Activated naive CD8-positive, alpha-beta T cell treated with anti-CD3 and anti-CD28 coated beads for 36 hours (primary cell): ENCODE measurements at regions not wholly inside any gene's neighbourhood (a gene's known extent, or its start where the extent isn't known, plus 50 kb on each side); places are given as distances from the start of the nearest gene placed in this dataset.
"Not testable (repeated sequence)": the region's sequence is repeated elsewhere in the genome, so short reads cannot be mapped to it uniquely, and the experiment has no call there.

Experiments
- DNase-seq: peaks from one replicate; pipeline ENCODE4 v3.0.0; 2021
- H3K27ac Mint-ChIP-seq: one replicate; pipeline ENCODE4 v1.8.0; 2022; ENCODE audit warnings: mild to moderate bottlenecking, moderate library complexity, mixed read lengths
- H3K27me3 Mint-ChIP-seq: one replicate; pipeline ENCODE4 v1.8.0; 2022; ENCODE audit warnings: mild to moderate bottlenecking, mixed read lengths
- H3K36me3 Mint-ChIP-seq: one replicate; pipeline ENCODE4 v1.8.0; 2021; ENCODE audit warnings: mild to moderate bottlenecking, mixed read lengths
- H3K4me1 Mint-ChIP-seq: one replicate; pipeline ENCODE4 v1.8.0; 2021; ENCODE audit warnings: mixed read lengths
- H3K4me3 Mint-ChIP-seq: one replicate; pipeline ENCODE4 v1.8.0; 2022; ENCODE audit warnings: mild to moderate bottlenecking, moderate library complexity, mixed read lengths
- H3K9me3 Mint-ChIP-seq: one replicate; pipeline ENCODE4 v1.8.0; 2022; ENCODE audit warnings: mixed read lengths

DNA sequence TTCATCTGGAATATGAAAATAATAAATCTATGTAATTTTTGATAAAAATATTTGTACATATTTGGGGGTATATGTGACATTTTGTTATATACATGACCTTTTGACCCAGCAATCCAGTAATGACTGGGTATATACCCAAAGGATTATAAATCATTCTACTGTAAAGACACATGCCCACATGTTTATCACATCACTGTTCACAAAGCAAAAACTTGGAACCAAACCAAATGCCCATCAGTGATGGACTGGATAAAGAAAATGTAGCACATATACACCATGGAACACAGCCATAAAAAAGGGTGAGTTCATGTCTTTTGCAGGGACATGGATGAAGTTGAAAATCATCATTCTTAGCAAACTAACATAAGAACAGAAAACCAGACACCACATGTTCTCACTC, 472.1 kb upstream of the DDX18 start:
- no peak for DNase-seq
- no peaks in the 10 kb centered on the region for H3K4me1 Mint-ChIP-seq
- no peak overlapping the region for H3K4me3 Mint-ChIP-seq
- no peaks in the 10 kb centered on the region for H3K27me3 Mint-ChIP-seq
- H3K9me3 Mint-ChIP-seq = no peaks in the 10 kb centered on the region
- H3K36me3 Mint-ChIP-seq = no peaks in the 10 kb centered on the region
- no peak overlapping the region for H3K27ac Mint-ChIP-seq

DNA sequence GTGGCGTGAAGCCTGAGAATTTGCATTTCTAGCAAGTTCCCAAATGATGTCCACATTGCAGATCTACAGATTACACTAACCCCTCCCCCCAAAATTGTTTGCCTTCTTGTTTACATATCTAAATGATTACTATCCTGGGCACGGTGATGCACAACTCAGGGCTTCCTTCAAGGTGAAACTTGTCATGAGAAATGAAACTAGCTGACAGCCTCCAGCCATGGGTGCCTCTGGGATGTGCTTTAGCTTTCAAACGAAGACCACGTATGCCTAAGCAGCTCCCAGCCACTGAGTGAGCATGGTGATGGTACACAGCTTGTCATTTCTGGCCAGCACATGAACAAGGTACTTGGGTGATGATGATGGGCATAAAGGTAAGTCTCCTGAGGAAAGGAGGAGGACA, 464.8 kb upstream of the DDX18 start:
- Mint-ChIP-seq H3K36me3 (no peaks in the 10 kb centered on the region), H3K27me3 (no peaks in the 10 kb centered on the region), H3K9me3 (peaks cover 7% of the 10 kb centered on the region), H3K4me1 (no peaks in the 10 kb centered on the region), H3K4me3 (no peak overlapping the region), H3K27ac (no peak overlapping the region)
- no peak for DNase-seq

DNA sequence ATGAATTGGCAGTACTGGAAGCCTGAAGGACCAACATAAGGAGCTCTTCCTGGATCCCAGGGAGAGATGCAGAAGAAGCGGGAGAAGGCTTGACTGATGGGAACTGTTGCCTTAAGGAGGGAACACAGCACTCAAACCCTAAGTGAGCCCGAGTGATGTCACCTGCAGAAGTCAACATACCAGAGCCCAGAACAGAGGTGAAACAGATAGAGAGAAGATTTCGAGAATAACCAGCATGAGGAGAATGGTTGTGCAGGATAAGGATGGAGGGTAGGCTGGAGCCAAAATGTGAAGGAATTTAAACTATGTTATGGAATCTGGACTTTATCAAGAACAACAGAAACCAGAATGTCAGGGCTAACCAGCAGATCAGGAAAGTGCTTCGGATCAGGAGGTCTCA, 463.1 kb upstream of the DDX18 start:
- Mint-ChIP-seq H3K27me3 (no peaks in the 10 kb centered on the region), H3K36me3 (no peaks in the 10 kb centered on the region), H3K9me3 (peaks cover 10% of the 10 kb centered on the region), H3K4me1 (no peaks in the 10 kb centered on the region), H3K4me3 (no peak overlapping the region), H3K27ac (no peak overlapping the region)
- DNase-seq = no peak

DNA sequence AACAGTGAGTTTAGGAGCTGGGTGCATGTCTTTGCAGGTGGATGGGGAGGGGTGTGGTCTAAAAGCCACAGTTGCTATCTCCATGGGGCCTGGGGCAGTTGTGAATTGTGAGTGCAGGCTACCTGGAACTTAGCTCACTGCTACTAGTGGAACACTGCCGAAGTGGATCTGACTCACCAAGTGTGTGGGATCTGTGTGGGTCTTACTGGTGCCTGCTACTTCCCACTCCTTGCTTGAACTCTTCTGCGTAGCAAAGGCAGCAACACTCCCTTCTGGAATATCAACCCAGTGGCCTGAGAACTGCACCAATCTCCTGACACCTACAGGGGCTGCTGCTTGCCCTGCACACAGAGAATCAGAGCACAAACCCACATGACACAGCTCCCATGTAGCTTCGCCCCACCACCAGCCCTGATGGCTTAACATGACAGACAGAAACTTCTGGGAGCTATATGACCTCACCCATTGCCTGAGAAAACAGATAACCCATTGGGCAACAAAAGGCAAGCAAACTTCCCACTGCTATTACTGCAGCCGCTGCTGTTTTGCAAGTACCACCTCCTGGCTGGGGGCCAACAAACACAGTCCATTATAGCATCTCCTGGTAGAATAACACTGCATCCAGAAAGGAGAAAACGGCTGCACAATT, 455.1 kb upstream of the DDX18 start:
- DNase-seq = no peak
- H3K36me3 Mint-ChIP-seq = no peaks in the 10 kb centered on the region
- H3K27ac Mint-ChIP-seq = no peak overlapping the region
- H3K4me3 Mint-ChIP-seq = no peak overlapping the region
- no peaks in the 10 kb centered on the region for H3K4me1 Mint-ChIP-seq
- no peaks in the 10 kb centered on the region for H3K27me3 Mint-ChIP-seq
- H3K9me3 Mint-ChIP-seq = peaks cover 4% of the 10 kb centered on the region

DNA sequence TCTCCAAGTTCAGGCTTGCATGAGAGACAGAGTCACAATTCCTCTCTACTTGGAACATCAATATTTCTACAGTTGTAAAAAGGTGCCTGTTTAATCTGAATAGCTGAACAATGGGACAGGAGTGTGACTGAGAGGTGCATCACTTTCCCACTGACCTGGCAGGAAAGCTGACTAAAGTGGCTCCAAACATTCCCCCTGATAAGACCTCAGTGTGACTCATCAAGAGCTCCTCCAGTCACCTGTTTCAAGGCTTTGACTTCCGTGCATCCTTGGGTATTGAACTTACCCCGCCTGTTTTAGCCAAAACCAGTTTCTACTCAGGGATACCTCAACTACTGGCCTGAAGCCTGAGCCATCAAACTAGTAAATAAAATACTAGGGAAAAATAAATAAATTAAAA, 453.9 kb upstream of the DDX18 start:
- Mint-ChIP-seq H3K4me3 (no peak overlapping the region), H3K27me3 (no peaks in the 10 kb centered on the region), H3K27ac (no peak overlapping the region), H3K36me3 (no peaks in the 10 kb centered on the region), H3K9me3 (peaks cover 7% of the 10 kb centered on the region), H3K4me1 (no peaks in the 10 kb centered on the region)
- DNase-seq = no peak

DNA sequence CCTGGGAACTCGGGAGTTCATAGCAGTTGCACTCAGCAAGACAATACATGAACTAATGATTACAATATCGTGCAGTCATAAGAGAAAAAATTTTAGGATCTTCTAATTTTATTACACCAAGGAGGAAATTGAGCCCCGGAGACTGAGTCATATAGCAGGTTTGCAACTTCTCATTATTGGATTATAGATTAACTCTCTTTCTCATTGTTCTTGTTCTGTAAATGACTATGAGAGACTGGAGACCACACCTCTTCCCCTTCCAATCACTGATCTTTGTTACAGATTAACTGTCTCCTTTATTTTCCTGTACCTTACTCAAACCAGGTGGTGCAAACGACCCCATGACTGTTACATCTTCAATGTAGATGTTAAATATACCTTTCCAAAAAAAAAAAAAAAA, 435.8 kb upstream of the DDX18 start:
- no peak overlapping the region for H3K27ac Mint-ChIP-seq
- no peaks in the 10 kb centered on the region for H3K36me3 Mint-ChIP-seq
- H3K9me3 Mint-ChIP-seq = peaks cover 3% of the 10 kb centered on the region
- no peaks in the 10 kb centered on the region for H3K27me3 Mint-ChIP-seq
- H3K4me1 Mint-ChIP-seq = no peaks in the 10 kb centered on the region
- H3K4me3 Mint-ChIP-seq = no peak overlapping the region
- no peak for DNase-seq

DNA sequence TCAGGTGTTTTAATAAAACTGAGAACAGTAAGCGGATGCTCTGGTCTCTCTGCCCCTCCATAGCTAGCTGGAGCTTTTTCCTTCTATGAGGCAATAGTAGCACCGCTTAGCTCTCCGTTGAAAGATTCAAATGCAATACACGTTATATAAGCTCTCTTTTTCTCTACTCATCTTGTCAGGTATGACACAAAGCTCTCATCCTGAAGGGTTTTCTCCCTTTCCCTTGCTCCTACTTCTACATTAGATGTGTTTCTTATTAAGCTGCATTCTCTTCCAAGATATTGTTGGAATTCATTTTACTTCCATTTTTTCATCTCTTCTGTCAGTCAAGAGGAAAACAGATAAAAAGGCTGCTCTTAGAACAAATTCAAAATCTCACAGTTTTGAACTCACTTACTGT, 434.6 kb upstream of the DDX18 start:
- Mint-ChIP-seq H3K4me1 (no peaks in the 10 kb centered on the region), H3K36me3 (no peaks in the 10 kb centered on the region), H3K27me3 (no peaks in the 10 kb centered on the region), H3K27ac (no peak overlapping the region), H3K4me3 (no peak overlapping the region), H3K9me3 (peaks cover 5% of the 10 kb centered on the region)
- DNase-seq = no peak

DNA sequence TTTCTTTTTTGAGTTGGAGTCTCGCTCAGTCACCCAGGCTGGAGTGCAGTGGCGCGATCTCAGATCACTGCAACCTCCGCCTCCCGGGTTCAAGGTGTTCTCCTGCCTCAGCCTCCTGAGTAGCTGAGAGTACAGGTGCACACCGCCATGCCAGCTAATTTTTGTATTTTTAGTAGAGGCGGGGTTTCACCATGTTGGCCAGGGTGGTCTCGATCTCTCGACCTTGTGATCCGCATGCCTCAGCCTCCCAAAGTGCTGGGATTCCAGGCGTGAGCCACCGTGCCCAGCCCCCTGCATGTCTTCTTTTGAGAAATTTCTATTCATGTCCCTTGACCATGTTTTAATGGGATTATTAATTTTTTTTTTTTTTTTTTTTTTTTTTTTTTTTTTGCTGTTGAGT, 430.5 kb upstream of the DDX18 start:
- peaks cover 12% of the 10 kb centered on the region for H3K9me3 Mint-ChIP-seq
- not testable (repeated sequence) for H3K4me1 Mint-ChIP-seq, H3K27me3 Mint-ChIP-seq, H3K36me3 Mint-ChIP-seq, H3K27ac Mint-ChIP-seq, H3K4me3 Mint-ChIP-seq, DNase-seq

DNA sequence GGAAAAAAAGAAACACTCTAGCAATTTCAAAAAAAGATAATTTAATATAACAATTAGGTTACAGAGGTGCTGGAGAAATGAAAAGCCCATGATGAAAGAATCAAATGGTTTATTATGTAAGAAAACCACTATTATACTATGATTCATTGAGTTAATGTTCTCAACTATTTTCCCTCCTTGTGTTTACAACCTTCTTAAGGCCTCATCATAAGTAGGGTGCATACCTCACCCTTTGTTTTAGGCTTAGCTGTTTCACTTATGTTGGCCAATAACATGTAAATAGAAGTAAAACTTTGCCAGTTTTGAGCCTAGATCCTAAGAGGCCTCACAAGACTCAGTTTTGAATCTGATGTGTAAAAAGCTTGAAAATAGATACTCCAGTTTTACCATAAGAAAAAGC, 418.3 kb upstream of the DDX18 start:
- H3K27ac Mint-ChIP-seq = no peak overlapping the region
- H3K27me3 Mint-ChIP-seq = no peaks in the 10 kb centered on the region
- no peaks in the 10 kb centered on the region for H3K36me3 Mint-ChIP-seq
- H3K4me1 Mint-ChIP-seq = no peaks in the 10 kb centered on the region
- no peak overlapping the region for H3K4me3 Mint-ChIP-seq
- peaks cover 3% of the 10 kb centered on the region for H3K9me3 Mint-ChIP-seq
- DNase-seq = no peak

DNA sequence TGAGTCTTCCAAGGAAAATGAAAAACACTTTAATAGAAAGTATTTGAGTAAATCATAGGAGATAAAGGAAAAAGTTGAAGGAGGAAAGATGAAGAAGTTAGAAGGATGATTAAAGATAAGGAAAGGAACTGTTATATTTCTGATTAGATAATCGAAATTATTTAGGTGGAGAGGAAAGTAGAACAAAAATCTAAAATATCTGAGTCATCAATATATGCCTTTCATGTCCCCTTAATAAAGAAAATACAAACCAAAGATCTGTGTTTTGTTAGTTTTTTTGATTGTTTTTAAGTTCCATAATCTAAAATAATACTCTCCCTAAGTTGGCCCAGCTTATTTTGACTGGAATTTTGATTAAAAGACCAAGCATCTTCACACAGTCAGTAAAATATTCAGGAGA, 412.9 kb upstream of the DDX18 start:
- DNase-seq = no peak
- H3K27me3 Mint-ChIP-seq = no peaks in the 10 kb centered on the region
- H3K27ac Mint-ChIP-seq = no peak overlapping the region
- H3K36me3 Mint-ChIP-seq = no peaks in the 10 kb centered on the region
- no peak overlapping the region for H3K4me3 Mint-ChIP-seq
- H3K4me1 Mint-ChIP-seq = no peaks in the 10 kb centered on the region
- peaks cover 1% of the 10 kb centered on the region for H3K9me3 Mint-ChIP-seq

DNA sequence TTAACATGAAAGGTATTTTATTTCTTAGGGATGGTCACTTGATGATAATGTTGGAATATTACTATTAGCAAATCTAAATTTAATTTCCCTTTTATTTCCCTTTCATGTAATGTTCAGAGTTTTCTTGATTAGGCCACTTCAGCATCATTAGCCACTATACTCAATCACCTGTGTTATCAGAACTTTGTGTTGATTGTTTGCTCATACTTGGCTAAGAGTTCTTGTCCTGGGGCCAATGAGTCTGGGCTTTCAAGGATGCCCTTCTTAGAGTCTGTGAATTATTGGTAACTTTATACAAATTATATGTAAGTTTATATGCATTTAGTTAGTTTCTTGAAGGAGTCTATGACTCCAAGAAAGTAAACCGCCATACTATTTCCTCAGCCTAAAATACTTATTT, 408.0 kb upstream of the DDX18 start:
- DNase-seq = no peak
- Mint-ChIP-seq H3K4me3 (no peak overlapping the region), H3K27ac (no peak overlapping the region), H3K4me1 (no peaks in the 10 kb centered on the region), H3K36me3 (no peaks in the 10 kb centered on the region), H3K9me3 (peaks cover under 1% of the 10 kb centered on the region), H3K27me3 (no peaks in the 10 kb centered on the region)

DNA sequence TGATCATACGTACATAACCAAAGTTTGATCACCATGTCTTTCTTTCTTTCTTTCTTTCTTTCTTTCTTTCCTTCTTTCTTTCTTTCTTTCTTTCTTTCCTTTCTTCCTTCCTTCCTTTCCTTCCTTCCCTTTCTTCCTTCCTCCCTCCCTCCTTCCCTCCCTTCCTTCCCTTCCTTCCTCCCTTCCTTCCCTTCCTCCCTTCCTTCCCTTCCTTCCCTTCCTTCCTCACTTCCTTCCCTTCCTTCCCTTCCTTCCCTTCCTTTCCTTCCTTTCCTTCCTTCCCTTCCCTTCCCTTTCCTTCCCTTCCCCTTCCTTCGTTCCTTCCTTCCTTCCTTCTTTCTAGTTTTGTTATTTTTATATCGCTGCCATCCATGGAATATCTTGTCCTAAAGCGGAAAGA, 406.7 kb upstream of the DDX18 start:
- H3K4me1 Mint-ChIP-seq = no peaks in the 10 kb centered on the region

DNA sequence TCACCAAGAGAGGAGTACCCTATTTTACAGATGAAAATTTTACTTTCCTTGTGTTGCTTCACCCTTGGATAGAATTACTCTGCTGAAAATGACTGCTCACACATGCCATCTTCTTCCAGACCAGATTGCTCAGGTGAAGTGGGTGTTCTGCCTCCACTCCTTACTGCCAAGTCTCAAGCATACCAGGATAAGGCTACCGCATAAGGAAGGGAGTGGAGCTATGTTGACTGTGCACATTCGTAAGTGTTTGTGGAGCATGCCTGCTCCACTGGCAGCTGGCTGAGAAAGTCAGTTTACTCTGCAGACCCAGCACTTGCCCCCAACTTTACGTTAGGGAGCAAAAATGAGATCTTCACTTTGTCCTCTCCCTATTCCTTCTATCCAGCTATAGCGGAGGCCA, 405.0 kb upstream of the DDX18 start:
- no peaks in the 10 kb centered on the region for H3K4me1 Mint-ChIP-seq
- no peak for DNase-seq
- no peak overlapping the region for H3K27ac Mint-ChIP-seq
- H3K27me3 Mint-ChIP-seq = no peaks in the 10 kb centered on the region
- H3K36me3 Mint-ChIP-seq = no peaks in the 10 kb centered on the region
- H3K4me3 Mint-ChIP-seq = no peak overlapping the region
- no peaks in the 10 kb centered on the region for H3K9me3 Mint-ChIP-seq

More for the DNA sequence above, 406.7 kb upstream of the DDX18 start:
- DNase-seq = no peak
- H3K27ac Mint-ChIP-seq = no peak overlapping the region
- H3K36me3 Mint-ChIP-seq = no peaks in the 10 kb centered on the region
- no peak overlapping the region for H3K4me3 Mint-ChIP-seq
- H3K9me3 Mint-ChIP-seq = no peaks in the 10 kb centered on the region
- no peaks in the 10 kb centered on the region for H3K27me3 Mint-ChIP-seq

DNA sequence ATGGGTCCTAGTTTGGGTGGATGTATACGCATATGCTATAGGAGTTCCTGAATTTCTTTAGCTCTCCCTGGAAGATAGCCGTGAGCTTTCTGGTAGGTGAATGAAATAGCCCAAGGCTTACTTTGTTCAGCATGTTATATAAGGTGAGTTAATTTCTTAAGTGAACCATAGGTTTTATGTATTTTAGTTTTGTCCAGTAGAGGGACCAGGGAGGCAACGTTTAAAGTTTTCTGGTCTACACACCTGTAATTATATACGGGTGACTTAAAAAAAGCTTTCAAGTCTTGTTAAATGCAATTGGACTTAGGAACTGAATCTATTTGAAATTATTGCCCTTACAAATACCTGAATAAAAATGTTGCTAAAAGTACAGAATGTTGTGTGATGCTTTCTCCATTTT, 402.5 kb upstream of the DDX18 start:
- H3K27me3 Mint-ChIP-seq = no peaks in the 10 kb centered on the region
- no peaks in the 10 kb centered on the region for H3K36me3 Mint-ChIP-seq

DNA sequence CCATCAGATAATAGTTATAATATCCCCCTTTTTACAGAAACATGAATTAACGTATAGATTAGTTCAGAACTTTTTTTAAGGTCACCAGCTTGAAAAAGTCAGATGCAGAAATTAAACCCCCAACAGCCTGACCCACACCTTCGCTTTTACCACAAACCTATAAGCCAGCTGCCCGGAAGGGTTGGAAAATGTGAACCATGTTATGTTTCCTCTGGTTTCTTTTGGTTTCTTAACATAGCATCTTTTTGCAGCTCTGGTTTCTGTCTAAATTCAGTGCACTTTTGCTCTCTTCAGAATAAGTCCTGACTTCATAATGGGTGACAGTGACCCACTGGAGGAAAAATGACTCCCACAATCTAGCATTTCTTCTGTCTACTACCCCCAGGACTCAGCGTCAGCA, 381.7 kb upstream of the DDX18 start:
- no peaks in the 10 kb centered on the region for H3K9me3 Mint-ChIP-seq
- no peaks in the 10 kb centered on the region for H3K4me1 Mint-ChIP-seq
- no peak overlapping the region for H3K27ac Mint-ChIP-seq
- no peaks in the 10 kb centered on the region for H3K27me3 Mint-ChIP-seq
- no peaks in the 10 kb centered on the region for H3K36me3 Mint-ChIP-seq
- no peak overlapping the region for H3K4me3 Mint-ChIP-seq
- DNase-seq = no peak

More for the DNA sequence above, 402.5 kb upstream of the DDX18 start:
- H3K9me3 Mint-ChIP-seq = peaks cover 4% of the 10 kb centered on the region
- no peak overlapping the region for H3K27ac Mint-ChIP-seq
- DNase-seq = no peak
- H3K4me3 Mint-ChIP-seq = no peak overlapping the region
- H3K4me1 Mint-ChIP-seq = no peaks in the 10 kb centered on the region

DNA sequence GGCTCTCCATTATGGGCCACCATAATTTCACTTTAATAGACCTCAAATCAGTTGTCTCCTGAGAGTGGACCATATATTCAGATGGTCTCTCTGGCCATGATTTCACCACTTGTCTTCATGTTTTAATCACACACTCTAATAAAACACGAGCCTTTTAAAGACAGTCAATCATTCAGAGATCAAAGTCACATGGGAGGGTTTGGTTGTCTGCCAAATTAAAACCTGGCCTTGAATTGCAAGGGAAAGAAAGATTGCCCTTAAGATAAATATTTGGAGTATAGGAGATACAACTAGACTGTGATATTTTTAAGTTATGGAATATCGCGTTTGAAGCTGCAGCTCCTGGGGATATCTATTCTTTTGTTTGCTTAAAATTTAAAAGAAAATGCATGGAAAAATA, 377.8 kb upstream of the DDX18 start:
- no peak for DNase-seq
- Mint-ChIP-seq H3K27me3 (no peaks in the 10 kb centered on the region), H3K36me3 (no peaks in the 10 kb centered on the region), H3K27ac (no peak overlapping the region), H3K9me3 (no peaks in the 10 kb centered on the region), H3K4me1 (no peaks in the 10 kb centered on the region), H3K4me3 (no peak overlapping the region)
